OCI-LY1 (cell line): ENCODE measurements at regions not wholly inside any gene's neighbourhood (a gene's known extent, or its start where the extent isn't known, plus 50 kb on each side); places are given as distances from the start of the nearest gene placed in this dataset.

Experiments used
- H2AFZ ChIP-seq: fragments of 200-600 bp; sonication (generic), shearing (Covaris generic); 2 replicates; pipeline ENCODE4 v1.6.0; 2014; ENCODE audit warnings: antibody characterized with exemption, mild to moderate bottlenecking, low read length
- H3F3A ChIP-seq: fragments of 200-600 bp; sonication (generic), shearing (Covaris generic); 2 replicates; pipeline ENCODE4 v1.6.0; 2014; ENCODE audit warnings: mild to moderate bottlenecking, antibody characterized with exemption, low read length, moderate library complexity; ENCODE audit not compliant: insufficient read depth
- H3K27ac ChIP-seq: fragments of 200-600 bp; sonication (generic); 2 replicates; pipeline ENCODE4 v1.5.1; 2014; ENCODE audit warnings: low read length, mixed run types, mild to moderate bottlenecking, low read depth; ENCODE audit not compliant: poor library complexity, severe bottlenecking
- H3K27me3 ChIP-seq: fragments of 200-600 bp; sonication (generic); 2 replicates; pipeline ENCODE4 v1.6.0; 2014; ENCODE audit warnings: antibody characterized with exemption, mild to moderate bottlenecking, low read length, moderate library complexity; ENCODE audit not compliant: insufficient read depth
- H3K36me3 ChIP-seq: fragments of 200-600 bp; sonication (generic); 2 replicates; pipeline ENCODE4 v1.6.1; 2014; ENCODE audit warnings: mild to moderate bottlenecking, antibody characterized with exemption, low read length, moderate library complexity, mixed read lengths; ENCODE audit not compliant: insufficient read depth
- H3K4me1 ChIP-seq: fragments of 200-600 bp; sonication (generic); 2 replicates; pipeline ENCODE4 v1.5.1; 2014; ENCODE audit warnings: mild to moderate bottlenecking, low read length, moderate library complexity; ENCODE audit not compliant: insufficient read depth, severe bottlenecking
- H3K4me2 ChIP-seq: fragments of 200-600 bp; sonication (generic), shearing (Covaris generic); 2 replicates; pipeline ENCODE4 v1.6.1; 2014; ENCODE audit warnings: low read length
- H3K4me3 ChIP-seq: fragments of 200-600 bp; sonication (generic); 2 replicates; pipeline ENCODE4 v1.5.1; 2014; ENCODE audit warnings: low read length, low read depth, mild to moderate bottlenecking, mixed read lengths; ENCODE audit not compliant: poor library complexity, severe bottlenecking
- H3K79me2 ChIP-seq: fragments of 200-600 bp; shearing (Covaris generic); 2 replicates; pipeline ENCODE4 v1.6.1; 2016; ENCODE audit warnings: mixed run types, low read length, mixed read lengths; ENCODE audit not compliant: insufficient read depth
- H3K9ac ChIP-seq: fragments of 200-600 bp; sonication (generic), shearing (Covaris generic); 2 replicates; pipeline ENCODE4 v1.6.1; 2014; ENCODE audit warnings: mild to moderate bottlenecking, low read length, mixed read lengths
- H3K9me2 ChIP-seq: fragments of 200-600 bp; sonication (generic), shearing (Covaris generic); 2 replicates; pipeline ENCODE4 v1.6.1; 2014; ENCODE audit warnings: low read depth, mild to moderate bottlenecking, low read length, mixed read lengths
- H3K9me3 ChIP-seq: fragments of 200-600 bp; shearing (Covaris generic); 2 replicates; pipeline ENCODE4 v1.6.1; 2014; ENCODE audit warnings: low read length, mixed read lengths
- H4K20me1 ChIP-seq: fragments of 200-600 bp; sonication (generic), shearing (Covaris generic); 2 replicates; pipeline ENCODE4 v1.6.0; 2016; ENCODE audit warnings: mild to moderate bottlenecking, low read length; ENCODE audit not compliant: insufficient read depth
- CTCF ChIP-seq: fragments of 200-600 bp; sonication (generic), shearing (Covaris generic); IDR thresholded peaks from 2 replicates; pipeline ENCODE4 v1.5.1; 2017; ENCODE audit warnings: mild to moderate bottlenecking, antibody characterized with exemption, low read length, moderate library complexity, mixed read lengths
- EZH2 ChIP-seq: fragments of 200-600 bp; sonication (generic), shearing (Covaris generic); IDR thresholded peaks from 2 replicates; pipeline ENCODE4 v1.8.0; 2017; ENCODE audit warnings: borderline replicate concordance, mixed run types, mild to moderate bottlenecking, antibody characterized with exemption, low read length, moderate library complexity, mixed read lengths

- Histone ChIP-seq H3K79me2 (no peaks in the 10 kb centered on the region), H3K4me1 (no peaks in the 10 kb centered on the region), H3K9ac (no peak overlapping the region), H3F3A (no peaks in the 10 kb centered on the region), H2AFZ (no peak overlapping the region), H3K27ac (no peak overlapping the region), H4K20me1 (no peaks in the 10 kb centered on the region), H3K4me3 (no peak overlapping the region), H3K27me3 (no peaks in the 10 kb centered on the region), H3K36me3 (no peaks in the 10 kb centered on the region), H3K9me2 (no peaks in the 10 kb centered on the region), H3K4me2 (no peak overlapping the region), H3K9me3 (no peaks in the 10 kb centered on the region)
- TF ChIP-seq EZH2 (no peak), CTCF (no peak)
Observed at GRCh38 chr3:166714206-166714605, 665.9 kb downstream of the ZBBX start.

- no peaks in the 10 kb centered on the region for H3K9me3 ChIP-seq
- H3K4me3 ChIP-seq: no peak overlapping the region
- no peaks in the 10 kb centered on the region for H4K20me1 ChIP-seq
- H3K27me3 ChIP-seq: no peaks in the 10 kb centered on the region
- no peaks in the 10 kb centered on the region for H3K36me3 ChIP-seq
- no peak overlapping the region for H3K27ac ChIP-seq
- no peaks in the 10 kb centered on the region for H3K9me2 ChIP-seq
- H2AFZ ChIP-seq: no peak overlapping the region
- no peaks in the 10 kb centered on the region for H3F3A ChIP-seq
- H3K4me2 ChIP-seq: no peak overlapping the region
- H3K79me2 ChIP-seq: no peaks in the 10 kb centered on the region
- no peak overlapping the region for H3K9ac ChIP-seq
- no peaks in the 10 kb centered on the region for H3K4me1 ChIP-seq
- TF ChIP-seq CTCF (no peak), EZH2 (no peak)
Observed at GRCh38 chr3:166713787-166714186, 666.3 kb downstream of the ZBBX start.

- Histone ChIP-seq H4K20me1 (no peaks in the 10 kb centered on the region), H3K9ac (no peak overlapping the region), H3K27ac (no peak overlapping the region), H3K27me3 (no peaks in the 10 kb centered on the region), H2AFZ (no peak overlapping the region), H3F3A (no peaks in the 10 kb centered on the region), H3K4me3 (no peak overlapping the region), H3K79me2 (no peaks in the 10 kb centered on the region), H3K4me2 (no peak overlapping the region), H3K36me3 (no peaks in the 10 kb centered on the region), H3K4me1 (no peaks in the 10 kb centered on the region), H3K9me3 (no peaks in the 10 kb centered on the region), H3K9me2 (no peaks in the 10 kb centered on the region)
- TF ChIP-seq EZH2 (no peak), CTCF (no peak)
Observed at GRCh38 chr3:166706094-166706493, 674.0 kb downstream of the ZBBX start.
